NCI-H187 (cell line): ENCODE measurements at regions not wholly inside any gene's neighbourhood (a gene's known extent, or its start where the extent isn't known, plus 50 kb on each side); places are given as distances from the start of the nearest gene placed in this dataset.

ENCODE experiments used
- DNase-seq, 2 experiments: peaks; one replicate each; lab custom pipeline; 2025; lab: John Stamatoyannopoulos, UW

GRCh38 chr1:183711741-183712361 lies 58.7 kb upstream of the APOBEC4 start:
- DNase-seq, result no peak

DNA sequence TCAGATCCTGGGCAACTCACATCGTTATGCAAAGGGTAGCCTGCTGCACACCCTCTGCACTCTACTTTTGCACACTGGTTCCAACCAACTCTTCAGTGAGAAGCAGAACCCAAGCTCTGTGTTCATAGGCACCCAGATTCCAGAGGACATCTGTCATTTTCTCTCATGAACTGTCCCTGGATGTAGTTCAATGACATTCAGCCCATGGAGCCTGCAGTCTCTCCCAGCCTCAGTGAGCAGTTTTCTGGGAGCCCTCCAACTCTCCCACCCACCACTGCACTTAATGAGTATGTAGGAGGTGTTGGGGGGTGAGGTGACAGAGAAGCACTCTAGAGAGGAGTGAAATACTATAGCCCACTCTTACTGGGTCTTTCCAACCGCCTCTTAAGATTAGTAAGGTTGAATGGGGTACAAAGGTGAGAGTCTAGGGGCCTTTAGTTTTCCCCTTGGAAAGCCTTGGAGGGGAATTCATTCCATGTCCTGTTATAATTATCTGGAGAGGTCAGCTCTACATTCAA lies 58.1 kb upstream of the APOBEC4 start:
- no peak for DNase-seq

GRCh38 chr1:183710734-183711133 lies 57.6 kb upstream of the APOBEC4 start:
- DNase-seq, result no peak

- DNase-seq, result no peak
Observed at GRCh38 chr1:183710333-183710732, 57.2 kb upstream of the APOBEC4 start.

- no peak for DNase-seq
Observed at GRCh38 chr1:183704131-183704530, 51.0 kb upstream of the APOBEC4 start.
